HL-60 (cell line): ENCODE measurements at regions not wholly inside any gene's neighbourhood (a gene's known extent, or its start where the extent isn't known, plus 50 kb on each side); places are given as distances from the start of the nearest gene placed in this dataset.

ENCODE experiments used
- DNase-seq, 2 experiments: peaks; one replicate each; pipeline ENCODE4 v3.0.0-alpha.2; 2010 to 2020; ENCODE audit warnings: low read depth in 1 of 2, low spot score in 1 of 2
- H3K27ac ChIP-seq: fragments of 250-450 bp; sonication (Bioruptor Pico); replicated peaks from 2 replicates; pipeline ENCODE4 v1.5.1; 2020; ENCODE audit warnings: mild to moderate bottlenecking, moderate library complexity
- H3K27me3 ChIP-seq: fragments of 250-450 bp; sonication (Bioruptor Pico); 2 replicates; pipeline ENCODE4 v1.5.1; 2021; ENCODE audit warnings: mild to moderate bottlenecking, moderate library complexity; ENCODE audit not compliant: insufficient read depth, poor library complexity, severe bottlenecking
- H3K4me3 ChIP-seq: replicated peaks from 2 replicates; pipeline ENCODE4 v1.5.1; 2011; ENCODE audit warnings: mild to moderate bottlenecking, control low read depth, low read length; ENCODE audit not compliant: insufficient read depth
- GABPA ChIP-seq: IDR thresholded peaks from 2 replicates; pipeline ENCODE4 v1.6.1; 2012; ENCODE audit warnings: low read depth
- POLR2AphosphoS5 ChIP-seq: IDR thresholded peaks from 2 replicates; pipeline ENCODE4 v1.6.1; 2012; ENCODE audit warnings: low read depth
- SPI1 ChIP-seq: IDR thresholded peaks from 2 replicates; pipeline ENCODE4 v1.6.1; 2012; ENCODE audit warnings: low read depth, mild to moderate bottlenecking, borderline replicate concordance
- TF ChIP-seq, protein P1 (sequence below): IDR thresholded peaks from one replicate; pipeline ENCODE4 v1.5.1; 2011; ENCODE audit warnings: low read length, control low read depth, inconsistent platforms; ENCODE audit not compliant: insufficient read depth
- TF ChIP-seq, protein P2 (sequence below): IDR thresholded peaks from 2 replicates; pipeline ENCODE4 v1.6.1; 2012; ENCODE audit warnings: low read depth; ENCODE audit not compliant: insufficient replicate concordance

DNA sequence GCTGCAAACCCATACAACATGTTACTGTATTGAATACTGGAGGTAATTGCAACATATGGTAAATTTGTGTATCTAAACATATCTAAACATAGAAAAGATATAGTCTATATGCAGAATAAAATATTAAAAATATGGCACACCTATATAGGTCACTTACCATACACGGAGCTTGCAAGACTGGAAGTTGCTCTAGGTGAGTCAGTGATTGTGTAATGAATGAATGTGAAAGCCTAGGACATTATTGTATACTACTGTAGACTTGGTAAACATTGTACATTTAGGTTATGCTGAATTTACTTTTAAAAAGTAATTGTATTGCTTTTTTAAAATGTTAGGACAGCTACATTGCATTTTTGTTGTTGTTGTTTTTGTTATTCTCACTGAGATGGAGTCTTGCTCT, 968.8 kb downstream of the TLE1 start:
- TF ChIP-seq, protein P1, sequence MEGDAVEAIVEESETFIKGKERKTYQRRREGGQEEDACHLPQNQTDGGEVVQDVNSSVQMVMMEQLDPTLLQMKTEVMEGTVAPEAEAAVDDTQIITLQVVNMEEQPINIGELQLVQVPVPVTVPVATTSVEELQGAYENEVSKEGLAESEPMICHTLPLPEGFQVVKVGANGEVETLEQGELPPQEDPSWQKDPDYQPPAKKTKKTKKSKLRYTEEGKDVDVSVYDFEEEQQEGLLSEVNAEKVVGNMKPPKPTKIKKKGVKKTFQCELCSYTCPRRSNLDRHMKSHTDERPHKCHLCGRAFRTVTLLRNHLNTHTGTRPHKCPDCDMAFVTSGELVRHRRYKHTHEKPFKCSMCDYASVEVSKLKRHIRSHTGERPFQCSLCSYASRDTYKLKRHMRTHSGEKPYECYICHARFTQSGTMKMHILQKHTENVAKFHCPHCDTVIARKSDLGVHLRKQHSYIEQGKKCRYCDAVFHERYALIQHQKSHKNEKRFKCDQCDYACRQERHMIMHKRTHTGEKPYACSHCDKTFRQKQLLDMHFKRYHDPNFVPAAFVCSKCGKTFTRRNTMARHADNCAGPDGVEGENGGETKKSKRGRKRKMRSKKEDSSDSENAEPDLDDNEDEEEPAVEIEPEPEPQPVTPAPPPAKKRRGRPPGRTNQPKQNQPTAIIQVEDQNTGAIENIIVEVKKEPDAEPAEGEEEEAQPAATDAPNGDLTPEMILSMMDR = no peak
- no peak for TF ChIP-seq GABPA
- TF ChIP-seq, protein P2, sequence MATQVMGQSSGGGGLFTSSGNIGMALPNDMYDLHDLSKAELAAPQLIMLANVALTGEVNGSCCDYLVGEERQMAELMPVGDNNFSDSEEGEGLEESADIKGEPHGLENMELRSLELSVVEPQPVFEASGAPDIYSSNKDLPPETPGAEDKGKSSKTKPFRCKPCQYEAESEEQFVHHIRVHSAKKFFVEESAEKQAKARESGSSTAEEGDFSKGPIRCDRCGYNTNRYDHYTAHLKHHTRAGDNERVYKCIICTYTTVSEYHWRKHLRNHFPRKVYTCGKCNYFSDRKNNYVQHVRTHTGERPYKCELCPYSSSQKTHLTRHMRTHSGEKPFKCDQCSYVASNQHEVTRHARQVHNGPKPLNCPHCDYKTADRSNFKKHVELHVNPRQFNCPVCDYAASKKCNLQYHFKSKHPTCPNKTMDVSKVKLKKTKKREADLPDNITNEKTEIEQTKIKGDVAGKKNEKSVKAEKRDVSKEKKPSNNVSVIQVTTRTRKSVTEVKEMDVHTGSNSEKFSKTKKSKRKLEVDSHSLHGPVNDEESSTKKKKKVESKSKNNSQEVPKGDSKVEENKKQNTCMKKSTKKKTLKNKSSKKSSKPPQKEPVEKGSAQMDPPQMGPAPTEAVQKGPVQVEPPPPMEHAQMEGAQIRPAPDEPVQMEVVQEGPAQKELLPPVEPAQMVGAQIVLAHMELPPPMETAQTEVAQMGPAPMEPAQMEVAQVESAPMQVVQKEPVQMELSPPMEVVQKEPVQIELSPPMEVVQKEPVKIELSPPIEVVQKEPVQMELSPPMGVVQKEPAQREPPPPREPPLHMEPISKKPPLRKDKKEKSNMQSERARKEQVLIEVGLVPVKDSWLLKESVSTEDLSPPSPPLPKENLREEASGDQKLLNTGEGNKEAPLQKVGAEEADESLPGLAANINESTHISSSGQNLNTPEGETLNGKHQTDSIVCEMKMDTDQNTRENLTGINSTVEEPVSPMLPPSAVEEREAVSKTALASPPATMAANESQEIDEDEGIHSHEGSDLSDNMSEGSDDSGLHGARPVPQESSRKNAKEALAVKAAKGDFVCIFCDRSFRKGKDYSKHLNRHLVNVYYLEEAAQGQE = no peak
- no peak for TF ChIP-seq SPI1
- TF ChIP-seq POLR2AphosphoS5 = no peak
- no peak for DNase-seq
- Histone ChIP-seq H3K27me3 (no peaks in the 10 kb centered on the region), H3K27ac (no peak overlapping the region), H3K4me3 (no peak overlapping the region)

DNA sequence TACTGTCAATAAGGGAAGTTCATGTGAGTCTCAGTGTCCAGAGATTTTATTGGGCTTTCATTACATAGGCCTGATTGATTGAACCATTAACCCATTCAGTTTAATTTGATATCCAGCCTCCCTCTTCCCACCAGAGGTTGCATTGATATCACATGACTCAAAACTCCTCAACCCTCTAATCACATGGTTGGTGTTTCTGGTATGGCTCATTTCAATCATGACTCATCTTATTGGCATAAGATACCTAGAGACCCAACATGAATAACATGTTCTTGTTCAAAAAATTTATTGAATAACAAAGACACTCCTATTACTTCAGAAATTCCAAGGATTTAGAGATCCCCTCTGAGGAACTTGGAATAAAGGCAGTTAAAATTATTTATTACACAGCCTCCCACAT, 982.2 kb downstream of the TLE1 start:
- H3K4me3 ChIP-seq = no peak overlapping the region
- TF ChIP-seq GABPA = no peak
- TF ChIP-seq, protein P2 = no peak
- TF ChIP-seq POLR2AphosphoS5 = no peak
- TF ChIP-seq, protein P1 = no peak
- no peak for TF ChIP-seq SPI1
- no peak for DNase-seq
- H3K27me3 ChIP-seq = no peaks in the 10 kb centered on the region
- H3K27ac ChIP-seq = no peak overlapping the region

DNA sequence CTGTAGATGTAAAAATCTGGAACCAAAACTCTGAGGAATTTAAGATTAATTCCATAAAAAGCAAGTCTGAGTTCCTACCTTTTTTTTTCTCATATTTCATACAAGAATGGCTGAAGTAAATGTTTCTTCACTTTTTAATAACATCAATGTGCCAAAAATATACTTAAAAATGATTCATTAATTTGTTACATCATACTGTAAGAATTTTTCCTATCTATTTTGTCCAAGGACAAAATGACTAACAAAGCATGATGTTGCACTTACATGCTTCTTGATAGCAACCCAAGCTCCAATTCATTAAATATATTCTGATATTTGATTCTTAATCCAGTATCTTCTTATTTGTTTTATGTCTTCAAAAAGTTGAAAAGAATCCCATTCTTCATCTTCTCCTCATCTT, 988.3 kb downstream of the TLE1 start:
- Histone ChIP-seq H3K27ac (no peak overlapping the region), H3K4me3 (no peak overlapping the region), H3K27me3 (no peaks in the 10 kb centered on the region)
- TF ChIP-seq, protein P2 = no peak
- no peak for DNase-seq

DNA sequence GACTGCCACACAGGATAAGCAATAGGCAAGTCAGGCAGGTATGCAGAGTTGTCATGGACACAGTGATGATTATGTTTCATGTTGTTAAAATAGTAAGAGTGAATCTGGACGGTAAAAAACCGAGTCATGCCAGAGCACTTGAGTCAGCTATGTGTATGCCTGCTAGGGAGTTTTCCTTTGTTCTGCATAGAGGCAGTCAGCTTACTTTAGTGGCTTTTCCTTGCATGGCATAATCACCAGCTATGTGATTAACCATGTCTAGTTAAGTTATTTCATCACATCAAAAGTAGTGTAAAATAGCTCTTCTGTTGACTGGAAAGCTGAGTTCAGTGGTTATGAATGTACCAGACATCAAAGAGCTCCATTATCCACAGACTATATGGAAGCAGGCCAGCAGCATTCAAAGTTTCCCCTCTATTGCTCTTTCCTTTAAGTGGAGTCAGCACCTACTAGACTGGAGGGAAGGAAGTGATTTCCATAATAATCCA, 989.8 kb downstream of the TLE1 start:
- H3K27ac ChIP-seq = no peak overlapping the region
- no peak for TF ChIP-seq GABPA
- no peak for TF ChIP-seq SPI1
- TF ChIP-seq, protein P1 = no peak
- no peak for TF ChIP-seq POLR2AphosphoS5
- TF ChIP-seq, protein P2 = no peak
- no peak overlapping the region for H3K4me3 ChIP-seq
- no peaks in the 10 kb centered on the region for H3K27me3 ChIP-seq
- DNase-seq = no peak
